Upper lobe of left lung (tissue), 4 donors: ENCODE measurements at regions not wholly inside any gene's neighbourhood (a gene's known extent, or its start where the extent isn't known, plus 50 kb on each side); places are given as distances from the start of the nearest gene placed in this dataset.

Experiments used
- EP300 ChIP-seq, 4 donors: sonication (generic); formaldehyde crosslinking; IDR thresholded peaks; one replicate each; pipeline ENCODE4 v1.5.1; 2017; ENCODE audit warnings: antibody characterized with exemption in 4 of 4, control low read depth in 2 of 4
- POLR2AphosphoS5 ChIP-seq, 2 donors: sonication (generic); formaldehyde crosslinking; IDR thresholded peaks; one replicate each; pipeline ENCODE4 v1.5.1; 2017; ENCODE audit warnings: antibody characterized with exemption in 2 of 2

GRCh38 chr17:65307961-65308316 is 170.8 kb downstream of the RGS9 start:
- TF ChIP-seq EP300 (IDR thresholded peaks at IDR 0.05): no peak
- TF ChIP-seq POLR2AphosphoS5 (IDR thresholded peaks at IDR 0.05): no peak
